GM19397 (cell line): ENCODE measurements at regions not wholly inside any gene's neighbourhood (a gene's known extent, or its start where the extent isn't known, plus 50 kb on each side); places are given as distances from the start of the nearest gene placed in this dataset.
"Not testable (repeated sequence)": the region's sequence is repeated elsewhere in the genome, so short reads cannot be mapped to it uniquely, and the experiment has no call there.

Source experiments
- ATAC-seq: cut with Tn5 transposase; IDR thresholded peaks from one replicate; pipeline ENCODE4 v1.9.1; 2021; ENCODE audit warnings: mild to moderate bottlenecking, moderate library complexity; ENCODE audit not compliant: unreplicated experiment

DNA sequence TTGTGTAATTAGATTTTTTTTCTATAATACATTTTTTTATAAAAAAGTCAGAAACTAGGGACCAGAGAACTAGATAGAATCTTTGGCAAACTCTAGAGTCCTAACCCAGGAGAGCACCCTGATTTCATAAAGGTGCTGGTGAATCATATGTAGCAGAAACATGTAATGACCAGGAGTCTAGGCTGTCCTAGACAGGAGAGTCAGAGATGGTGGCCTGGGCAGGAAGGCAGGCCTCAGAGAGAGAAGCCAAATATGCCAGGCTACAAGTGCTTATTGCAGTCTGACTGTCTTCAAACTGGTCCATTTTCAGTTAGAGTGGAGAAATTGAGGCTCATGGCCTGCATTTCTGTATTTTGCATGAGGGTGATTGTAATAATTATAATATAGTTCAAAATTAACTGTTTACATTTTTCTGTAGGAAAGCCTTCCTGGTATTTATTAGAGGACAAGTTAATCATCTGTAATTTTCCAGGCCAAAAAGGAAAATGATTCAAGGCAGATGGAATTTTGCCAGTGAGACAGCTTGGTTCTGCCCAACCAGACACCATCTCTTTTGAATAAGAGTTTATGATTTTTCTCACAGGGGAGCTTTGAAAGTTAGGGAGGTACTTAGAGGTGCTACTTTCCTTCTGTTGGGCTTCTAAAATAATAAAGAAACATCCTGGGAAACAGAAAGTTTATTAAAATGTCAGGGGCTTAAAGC is 129.8 kb downstream of the S1PR1 start:
- no peak for ATAC-seq

DNA sequence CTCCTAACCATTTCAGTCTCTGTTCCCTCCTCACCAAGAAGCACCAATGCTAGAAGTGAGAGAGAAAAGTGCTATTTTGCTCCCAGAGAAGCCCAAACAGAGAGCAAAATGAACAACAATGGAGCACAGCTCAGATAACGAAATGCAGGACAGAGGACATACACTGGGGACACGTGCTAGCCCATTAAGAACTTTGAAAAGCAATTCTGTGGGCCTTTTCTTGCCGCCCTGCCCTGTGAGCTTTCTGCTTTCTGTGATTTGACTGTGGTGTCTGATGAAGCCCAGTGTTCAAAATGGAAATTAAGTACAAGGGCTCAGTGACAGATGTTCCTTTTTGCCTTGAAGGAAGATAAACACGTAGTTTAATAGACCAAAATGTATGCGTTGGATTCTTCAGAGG is 130.8 kb downstream of the S1PR1 start:
- ATAC-seq, result no peak

DNA sequence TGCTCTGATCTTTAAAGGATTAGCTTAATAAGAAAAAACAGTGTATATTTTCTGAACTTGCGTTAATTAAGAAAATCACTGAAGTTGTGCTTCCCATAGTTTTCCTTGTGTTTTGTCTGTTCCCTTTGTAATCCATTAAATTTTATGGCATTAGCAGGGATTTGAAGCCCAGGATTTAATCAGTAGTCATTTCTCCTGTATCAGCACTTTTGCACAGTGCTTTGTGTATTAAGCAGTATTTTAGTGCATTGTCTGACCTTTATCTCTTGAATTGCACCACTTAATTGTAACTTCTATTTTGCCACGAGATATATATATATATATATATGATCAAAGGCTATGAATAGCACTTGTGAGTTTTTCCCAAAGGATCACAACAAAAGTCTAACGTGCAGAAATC is 133.7 kb downstream of the S1PR1 start:
- ATAC-seq, result no peak

DNA sequence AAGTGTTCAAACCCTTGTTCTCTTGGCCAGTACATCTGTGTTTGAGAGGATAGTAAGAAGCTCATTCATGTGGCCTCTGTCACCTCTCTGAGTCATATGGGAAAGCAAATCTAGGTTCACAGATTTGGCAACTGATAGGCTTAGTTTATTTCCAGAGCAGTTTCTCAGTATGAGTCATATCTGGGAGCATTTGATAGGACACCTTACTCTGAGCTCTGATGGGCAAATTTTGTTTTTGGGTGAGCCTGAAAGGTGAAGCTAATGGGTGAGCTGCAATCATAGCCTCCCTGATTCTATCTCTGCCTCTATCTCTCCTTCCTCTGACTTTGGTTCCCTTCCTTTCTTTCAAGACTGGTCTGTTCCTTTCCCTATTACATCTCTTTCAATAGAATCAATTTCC is 134.4 kb downstream of the S1PR1 start:
- ATAC-seq, result peak; percentile 89

DNA sequence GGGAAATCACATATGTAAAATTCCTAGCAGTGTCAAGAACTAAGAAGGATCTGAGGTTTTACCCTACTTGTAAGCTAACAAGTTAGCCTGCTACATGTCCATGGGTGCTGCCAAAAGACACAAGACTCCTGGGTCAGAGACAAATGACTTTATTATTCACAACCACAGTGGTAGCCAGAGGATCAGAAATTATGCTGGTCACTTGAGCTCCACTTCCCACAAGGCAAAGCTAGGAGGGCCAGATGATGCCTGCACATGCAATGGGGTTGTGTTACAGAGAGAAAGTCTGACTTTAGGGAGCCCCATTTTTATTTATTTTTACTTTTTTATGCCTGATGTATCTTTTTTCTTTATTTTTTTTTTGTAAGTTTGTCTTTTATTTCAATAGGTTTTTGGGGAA is 136.8 kb downstream of the S1PR1 start:
- no peak for ATAC-seq

DNA sequence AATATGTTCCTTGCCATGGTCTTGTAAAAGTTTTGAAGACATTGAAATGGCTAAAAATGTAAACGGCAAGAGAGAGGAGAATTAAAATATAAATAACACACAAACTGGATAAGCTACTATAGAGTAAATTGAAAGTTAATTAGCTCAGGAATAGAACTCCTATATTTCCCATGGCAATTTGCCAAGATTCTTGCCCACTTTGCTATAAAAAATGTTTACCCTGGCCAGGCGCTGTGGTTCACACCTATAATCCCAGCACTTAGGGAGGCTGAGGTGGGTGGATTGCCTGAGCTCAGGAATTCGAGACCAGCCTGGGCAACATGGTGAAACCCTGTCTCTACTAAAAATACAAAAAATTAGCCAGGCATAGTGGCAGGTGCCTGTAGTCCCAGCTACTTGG is 138.6 kb downstream of the S1PR1 start:
- ATAC-seq, result not testable (repeated sequence)

DNA sequence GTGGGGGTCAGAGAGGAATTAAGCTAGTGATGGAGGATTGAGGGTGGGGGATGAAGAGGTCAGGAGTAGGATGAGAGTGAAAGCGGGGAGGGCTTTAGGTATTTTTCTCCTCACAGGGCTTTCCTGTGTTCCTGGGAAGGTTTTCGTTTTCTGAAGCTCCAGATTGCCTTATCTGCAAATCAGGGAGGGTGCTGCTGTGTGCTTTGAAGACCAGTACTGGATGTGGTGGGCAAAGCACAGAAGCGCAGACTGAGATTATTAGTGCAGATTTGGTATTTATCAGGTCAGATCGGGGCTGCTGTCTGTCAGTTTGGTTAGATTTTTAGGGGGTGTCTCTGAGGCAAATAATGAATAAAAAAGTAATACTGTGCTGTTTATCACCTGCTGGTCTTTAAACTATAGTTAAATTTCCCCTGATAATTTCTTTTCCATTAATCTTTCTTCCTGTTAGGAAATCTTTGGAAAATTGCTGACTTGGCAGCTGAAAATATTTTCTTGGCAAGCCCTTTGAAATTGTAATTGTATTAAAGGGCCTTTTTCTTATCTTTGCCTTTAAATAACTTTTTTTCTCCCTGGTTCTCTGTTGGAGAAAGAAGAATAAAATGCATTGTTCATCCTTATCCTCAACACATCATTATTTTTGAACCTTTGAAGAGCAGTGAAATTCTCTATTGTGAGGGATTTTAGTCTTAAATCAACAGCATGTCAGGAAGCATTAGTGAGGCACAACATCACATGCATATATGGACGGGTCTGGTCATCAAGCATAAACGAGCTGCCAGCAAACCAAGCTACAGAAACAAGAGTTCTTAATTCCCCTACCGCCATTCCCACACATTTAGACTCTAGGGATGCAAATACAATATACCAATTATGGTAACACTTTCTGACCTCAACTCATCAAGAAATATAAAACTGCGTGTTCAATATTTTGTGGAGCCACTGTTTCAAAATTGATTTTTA is 139.6 kb downstream of the S1PR1 start:
- no peak for ATAC-seq

DNA sequence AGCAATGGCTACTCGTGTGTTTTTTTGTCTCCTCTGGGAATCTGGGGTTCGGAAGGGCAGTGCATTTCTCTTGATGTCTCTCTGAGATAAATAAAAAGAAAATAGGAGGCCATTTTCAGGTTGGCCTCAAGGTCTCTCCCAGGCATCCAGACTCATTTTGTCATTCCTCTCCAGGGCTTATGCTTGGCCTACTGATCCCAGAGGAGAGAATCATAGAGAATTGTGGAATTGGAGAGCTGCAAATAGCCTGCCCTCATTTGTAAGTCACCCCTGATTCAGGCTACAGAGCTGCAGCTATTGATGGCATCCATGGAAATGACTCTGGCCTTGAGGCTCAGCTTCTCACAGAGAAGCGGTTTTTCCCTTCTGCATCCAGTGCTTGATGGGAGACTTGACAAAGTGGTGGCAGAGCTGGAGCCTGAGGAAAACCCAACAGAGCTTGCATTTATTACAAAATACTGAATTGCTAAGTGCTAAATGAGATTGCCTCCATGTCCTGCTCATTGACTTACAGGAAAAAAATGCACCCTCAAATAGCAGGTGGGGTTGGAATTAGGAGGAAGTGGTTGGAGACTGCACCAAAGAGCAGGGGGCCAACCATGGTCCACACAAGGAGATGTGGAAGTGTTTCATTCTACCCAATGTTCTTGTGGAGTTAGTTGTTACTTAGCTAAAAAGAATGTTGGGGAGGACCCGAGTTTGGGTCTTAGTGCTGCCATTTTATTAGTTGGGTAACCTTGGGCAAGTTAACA is 140.4 kb downstream of the S1PR1 start:
- no peak for ATAC-seq

DNA sequence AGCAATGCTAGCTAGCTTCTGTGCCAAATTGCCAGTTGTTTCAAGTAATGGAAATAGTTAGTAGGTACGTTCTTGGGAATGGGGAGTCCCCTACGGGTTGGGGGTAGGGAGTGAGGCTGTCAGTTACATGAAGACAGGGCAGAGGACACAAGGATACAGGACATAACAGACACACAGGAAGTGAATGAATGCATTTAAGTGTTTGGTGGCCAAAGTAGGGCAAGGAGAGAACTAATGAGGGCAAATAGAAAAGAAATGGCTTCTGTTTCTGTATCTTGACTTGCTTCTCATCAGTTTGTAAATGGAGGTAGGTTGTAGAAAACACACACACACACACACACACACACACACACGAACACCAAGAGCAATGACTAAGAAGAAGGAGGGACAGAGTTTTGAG is 142.2 kb downstream of the S1PR1 start:
- no peak for ATAC-seq

DNA sequence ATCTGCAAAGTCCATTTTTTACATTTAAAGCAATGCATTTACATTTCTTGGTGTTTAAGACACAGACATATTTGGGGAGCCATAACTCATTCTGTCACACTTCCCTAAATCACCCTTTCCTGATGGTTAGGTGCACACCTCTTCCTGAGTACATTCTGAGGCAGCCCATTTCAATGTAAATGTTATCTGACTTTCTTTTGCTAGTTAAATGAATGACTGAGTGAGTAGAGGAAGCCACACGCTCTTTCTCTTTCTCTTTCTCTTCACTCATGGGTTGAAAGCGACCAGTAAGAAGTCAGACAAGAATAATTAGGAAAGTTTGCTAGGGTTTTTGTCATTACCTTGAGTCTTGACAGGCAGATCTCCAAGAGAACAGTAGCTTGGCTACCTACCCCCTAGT is 143.1 kb downstream of the S1PR1 start:
- ATAC-seq, result peak; percentile 96

DNA sequence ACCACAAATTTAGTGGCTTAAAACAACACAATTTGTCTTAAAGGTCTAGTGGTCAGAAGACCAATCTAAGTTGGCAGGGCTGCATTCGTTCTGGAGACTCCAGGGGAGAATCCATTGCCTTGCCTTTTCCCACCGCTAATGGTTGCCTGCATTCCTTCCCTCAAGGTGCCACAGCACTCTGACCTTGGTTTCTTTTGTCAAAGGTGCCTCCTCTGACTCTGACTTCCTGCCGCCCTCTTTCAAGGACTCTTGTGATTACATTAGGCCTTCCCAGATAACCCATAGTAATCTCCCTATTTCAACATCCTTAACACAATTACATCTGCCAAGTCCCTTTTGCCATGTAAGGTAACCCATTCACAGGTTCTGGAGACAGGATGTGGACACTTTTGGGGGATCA is 145.3 kb downstream of the S1PR1 start:
- no peak for ATAC-seq

DNA sequence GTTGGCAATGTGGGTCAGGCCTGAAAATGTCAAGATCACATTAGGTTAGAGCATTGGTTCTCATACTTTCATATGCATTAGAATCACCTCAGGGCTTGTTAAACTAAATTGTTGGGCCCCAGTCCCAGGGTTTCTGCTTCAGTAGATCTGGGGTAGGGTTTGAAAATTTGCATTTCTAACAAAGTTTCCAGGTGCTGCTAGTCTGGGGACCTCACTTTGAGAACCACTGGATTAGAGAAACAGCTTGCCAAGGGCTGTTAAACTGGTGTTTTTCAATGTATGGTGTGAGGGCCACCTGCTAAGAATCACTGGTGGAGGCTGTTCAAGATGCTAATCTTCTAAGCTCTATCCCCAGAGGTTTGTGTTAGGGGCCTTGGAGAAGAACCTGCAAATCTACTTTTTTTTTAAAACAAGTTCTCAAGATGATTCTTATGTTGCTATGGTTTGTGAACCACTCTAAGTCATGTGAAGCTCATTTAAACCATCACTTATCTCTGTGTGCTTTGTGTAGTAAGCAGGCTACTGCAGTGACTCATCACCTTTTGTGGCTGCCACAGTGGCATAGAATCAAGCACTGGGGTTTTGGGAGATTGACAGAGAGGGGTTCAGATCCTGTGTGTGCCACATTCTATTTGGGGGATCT is 152.2 kb downstream of the S1PR1 start:
- ATAC-seq, result peak; percentile 92

DNA sequence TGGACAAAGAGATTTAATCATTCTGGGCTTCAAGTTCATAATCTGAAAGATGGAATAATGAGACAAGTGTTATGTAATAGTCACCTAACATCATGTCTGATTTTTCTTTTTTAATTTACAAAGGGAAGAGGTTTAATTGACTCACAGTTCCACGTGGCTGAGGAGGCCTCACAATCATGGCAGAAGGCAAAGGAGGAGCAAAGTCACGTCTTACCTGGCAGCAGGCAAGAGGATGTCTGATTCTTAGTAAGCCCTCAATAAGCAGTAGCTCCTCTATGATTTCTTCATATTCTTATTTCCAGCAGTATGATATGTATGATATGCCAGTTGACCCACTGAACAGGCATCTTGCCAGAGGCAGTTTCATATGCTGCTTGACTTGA is 152.7 kb downstream of the S1PR1 start:
- no peak for ATAC-seq

DNA sequence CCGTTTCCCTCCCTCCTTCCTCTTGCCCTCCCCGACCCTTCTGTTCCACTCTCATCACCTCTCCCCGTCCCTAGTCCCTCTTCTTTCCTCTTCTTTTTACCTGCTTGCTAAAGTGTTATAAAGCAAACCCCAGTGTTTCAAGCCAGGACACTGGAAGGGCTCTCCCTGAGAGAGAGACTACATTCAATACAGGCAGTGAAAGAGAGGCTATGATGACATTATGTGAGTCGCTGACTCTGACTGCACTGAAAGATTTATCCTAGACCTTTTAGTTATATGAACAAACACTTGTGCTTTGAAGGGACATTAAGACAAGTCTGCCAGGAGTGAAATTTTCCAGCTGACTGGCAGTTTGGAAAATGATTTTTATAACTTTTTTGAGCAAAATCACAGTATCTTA is 155.7 kb downstream of the S1PR1 start:
- no peak for ATAC-seq

DNA sequence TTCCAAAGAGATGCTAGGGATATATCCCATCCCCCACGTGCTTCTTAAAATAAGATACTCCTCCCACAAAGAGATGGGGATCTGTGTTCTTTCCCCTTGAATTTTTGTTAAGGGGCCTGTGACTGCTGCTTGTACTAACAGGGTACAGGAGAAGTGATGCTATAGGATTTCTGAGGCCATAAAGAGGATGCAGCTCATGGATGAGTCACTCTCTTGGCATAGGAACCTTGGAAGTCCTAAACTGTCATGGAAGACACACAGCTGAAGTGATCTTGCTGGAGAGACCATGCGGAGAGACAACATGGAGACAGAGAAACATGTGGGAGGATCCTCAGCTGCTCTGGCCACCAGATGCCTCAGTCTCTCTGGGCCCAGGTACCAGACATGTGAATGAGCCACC is 157.2 kb downstream of the S1PR1 start:
- no peak for ATAC-seq

DNA sequence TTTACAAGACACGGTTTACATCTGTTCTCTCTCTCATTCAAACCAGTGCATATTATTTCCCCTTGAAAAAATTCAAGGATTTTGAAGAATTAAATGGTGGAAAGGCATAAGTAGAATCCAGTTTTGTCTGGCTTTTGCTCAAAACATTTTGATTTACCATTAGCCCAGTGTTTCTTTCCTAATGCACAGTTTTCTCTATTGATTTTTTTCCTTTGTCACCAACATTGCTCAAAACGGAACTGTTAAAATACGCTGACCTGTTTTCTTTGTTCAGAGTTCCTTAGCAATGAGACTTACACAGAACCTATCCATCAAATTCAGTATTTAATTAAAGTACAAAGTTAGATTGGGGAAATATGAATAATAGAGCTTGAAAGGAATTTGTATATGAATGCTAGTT is 162.4 kb downstream of the S1PR1 start:
- ATAC-seq, result no peak

DNA sequence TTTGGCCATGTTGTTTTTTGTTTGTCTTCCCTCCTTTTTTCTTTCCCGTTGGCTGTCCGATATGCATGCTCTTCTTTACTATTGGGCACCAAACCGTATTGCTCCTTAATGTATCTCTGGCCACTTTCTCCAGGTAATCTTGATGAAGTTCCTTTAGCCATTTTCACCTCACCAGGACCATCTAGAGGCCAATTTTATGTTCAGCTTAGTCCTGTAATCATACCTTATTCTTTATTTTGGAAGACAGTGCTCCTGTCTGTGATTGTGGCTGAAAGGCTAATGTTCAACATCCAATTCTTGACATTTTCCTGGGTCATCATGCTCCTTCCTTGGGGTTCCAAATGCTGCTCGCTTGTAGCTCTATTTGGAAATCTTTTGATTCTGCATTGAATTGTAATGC is 169.5 kb downstream of the S1PR1 start:
- ATAC-seq, result no peak

DNA sequence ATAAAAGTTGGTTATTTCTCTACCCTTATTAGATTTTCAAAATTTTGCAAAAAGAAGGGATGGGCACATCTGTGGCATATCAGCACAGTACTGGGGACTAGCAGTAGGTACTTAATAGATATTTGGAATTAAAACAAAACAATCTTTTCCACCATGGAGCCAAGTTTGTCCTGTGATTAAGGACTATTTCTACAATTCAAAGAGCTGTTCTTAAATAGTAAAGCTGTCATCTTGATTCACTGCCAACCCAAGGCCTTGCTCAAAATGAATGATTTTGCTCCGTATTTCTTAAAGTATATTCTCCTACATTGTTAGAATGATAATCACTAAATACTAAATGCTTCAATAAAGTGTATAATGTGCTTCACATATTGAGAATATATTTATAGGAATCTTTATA is 169.9 kb downstream of the S1PR1 start:
- ATAC-seq, result no peak

DNA sequence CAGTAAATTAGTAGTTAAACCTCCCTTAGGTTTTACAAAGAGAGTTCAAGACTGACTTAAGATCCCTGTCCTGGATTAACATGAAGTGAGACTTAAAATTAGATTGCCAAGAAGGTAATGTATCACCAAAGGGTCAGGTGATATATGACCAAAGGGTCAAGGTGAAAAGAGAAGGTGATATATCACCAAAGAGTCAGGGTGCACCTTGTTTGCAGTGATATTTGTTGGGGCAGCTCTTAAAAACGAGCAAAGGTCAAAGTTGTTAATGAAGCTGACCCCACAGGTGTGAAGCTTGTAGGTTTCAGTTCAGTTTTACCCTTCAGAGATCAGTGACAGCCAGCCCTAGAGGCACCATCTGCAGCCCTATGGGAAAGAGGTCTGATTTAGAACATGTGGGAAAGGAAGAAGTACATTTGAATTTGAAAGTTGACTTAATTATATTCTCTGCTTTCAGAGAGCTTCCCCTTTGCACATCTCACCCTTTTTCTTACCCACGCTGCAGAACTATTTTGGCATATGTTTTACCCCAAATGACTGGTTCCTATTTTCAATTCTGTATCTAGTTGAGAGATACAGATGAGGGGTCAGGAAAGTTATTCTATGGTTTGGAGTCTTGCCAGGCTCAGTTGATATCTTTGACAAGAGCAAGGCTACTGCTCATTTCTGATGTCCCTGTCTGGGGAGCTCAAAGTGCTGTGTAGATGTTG is 170.8 kb downstream of the S1PR1 start:
- peak; percentile 69 for ATAC-seq

DNA sequence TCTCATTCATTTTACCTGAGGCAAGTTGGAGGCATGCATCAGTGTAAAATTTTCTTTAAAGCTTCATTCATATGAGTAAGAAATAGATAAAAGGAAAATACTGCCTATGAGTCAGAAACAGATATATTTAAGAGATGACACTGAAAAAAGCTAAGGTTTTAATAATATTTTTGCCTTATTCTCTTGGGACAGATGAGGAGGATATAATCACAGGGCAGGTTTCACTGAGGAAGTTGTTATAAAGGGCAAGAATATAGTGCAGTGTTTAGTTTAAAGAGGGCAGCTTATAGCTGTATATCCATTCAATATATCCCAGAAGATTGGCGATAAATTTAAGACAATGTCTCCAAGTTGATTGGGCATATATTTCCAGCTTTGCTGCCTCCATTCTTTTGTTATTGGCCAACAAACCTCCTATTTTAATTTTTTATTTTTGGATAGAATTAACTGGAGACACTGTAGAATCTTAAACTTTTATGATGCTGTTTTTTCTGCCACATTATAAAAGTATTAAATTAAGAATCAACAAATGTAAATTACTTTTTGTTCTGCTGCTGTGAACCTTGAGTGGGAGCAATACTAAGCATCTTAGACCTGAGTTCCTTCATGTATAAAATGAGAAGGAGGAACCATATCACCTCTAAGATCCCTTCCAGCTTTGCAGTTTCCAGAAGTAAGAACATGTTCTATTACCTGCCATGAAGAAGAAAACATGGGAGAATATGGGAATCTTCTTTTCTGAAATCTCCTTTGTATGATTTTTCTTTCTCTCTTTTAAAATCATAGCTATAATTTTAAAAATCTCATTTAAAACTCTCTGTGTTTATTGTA is 171.6 kb downstream of the S1PR1 start:
- peak; percentile 18 for ATAC-seq
